Middle frontal gyrus (tissue), 1 donor: ENCODE measurements at regions not wholly inside any gene's neighbourhood (a gene's known extent, or its start where the extent isn't known, plus 50 kb on each side); places are given as distances from the start of the nearest gene placed in this dataset.

Source experiments
- DNase-seq: peaks from one replicate; pipeline ENCODE4 v3.0.0-alpha.2; 2015; ENCODE audit warnings: low spot score; ENCODE audit errors: extremely low spot score

GRCh38 chr11:33557201-33557600, 143.4 kb downstream of the C11orf91 start:
- no peak for DNase-seq

GRCh38 chr11:33554219-33554618, 146.4 kb downstream of the C11orf91 start:
- DNase-seq = no peak

- no peak for DNase-seq
These were observed 147.1 kb downstream of the C11orf91 start for GRCh38 chr11:33553486-33553885.

GRCh38 chr11:33552756-33553155, 147.9 kb downstream of the C11orf91 start:
- no peak for DNase-seq

- no peak for DNase-seq
These were observed 149.6 kb downstream of the C11orf91 start for GRCh38 chr11:33551051-33551450.

- DNase-seq = no peak
These were observed 151.1 kb downstream of the C11orf91 start for GRCh38 chr11:33549483-33549882.

- no peak for DNase-seq
These were observed 154.7 kb downstream of the C11orf91 start for GRCh38 chr11:33545931-33546330.

GRCh38 chr11:33544593-33545373, 155.8 kb downstream of the C11orf91 start:
- DNase-seq = no peak

- DNase-seq = no peak
These were observed 156.8 kb downstream of the C11orf91 start for GRCh38 chr11:33543823-33544222.

- DNase-seq = no peak
These were observed 157.7 kb downstream of the C11orf91 start for GRCh38 chr11:33542921-33543320.

GRCh38 chr11:33540946-33541915, 159.4 kb downstream of the C11orf91 start:
- DNase-seq = no peak

- no peak for DNase-seq
These were observed 160.2 kb downstream of the C11orf91 start for GRCh38 chr11:33540427-33540826.

GRCh38 chr11:33539751-33540150, 160.9 kb downstream of the C11orf91 start:
- DNase-seq = no peak

GRCh38 chr11:33538726-33539125, 161.9 kb downstream of the C11orf91 start:
- no peak for DNase-seq

GRCh38 chr11:33536178-33536577, 164.4 kb downstream of the C11orf91 start:
- no peak for DNase-seq

GRCh38 chr11:33534575-33534974, 166.1 kb downstream of the C11orf91 start:
- no peak for DNase-seq

- DNase-seq = no peak
These were observed 167.1 kb downstream of the C11orf91 start for GRCh38 chr11:33533386-33534052.

- DNase-seq = no peak
These were observed 167.8 kb downstream of the C11orf91 start for GRCh38 chr11:33532720-33533385.

- DNase-seq = no peak
These were observed 168.4 kb downstream of the C11orf91 start for GRCh38 chr11:33532257-33532656.

GRCh38 chr11:33531743-33532181, 168.9 kb downstream of the C11orf91 start:
- no peak for DNase-seq

GRCh38 chr11:33530815-33531214, 169.8 kb downstream of the C11orf91 start:
- no peak for DNase-seq
